ENCODE measurements at regions not wholly inside any gene's neighbourhood (a gene's known extent, or its start where the extent isn't known, plus 50 kb on each side); places are given as distances from the start of the nearest gene placed in this dataset.
A peak's percentile ranks its signal among the peaks of the same experiment; 100 is the strongest.
"Not testable (repeated sequence)": the region's sequence is repeated elsewhere in the genome, so short reads cannot be mapped to it uniquely, and the experiment has no call there.

DNA sequence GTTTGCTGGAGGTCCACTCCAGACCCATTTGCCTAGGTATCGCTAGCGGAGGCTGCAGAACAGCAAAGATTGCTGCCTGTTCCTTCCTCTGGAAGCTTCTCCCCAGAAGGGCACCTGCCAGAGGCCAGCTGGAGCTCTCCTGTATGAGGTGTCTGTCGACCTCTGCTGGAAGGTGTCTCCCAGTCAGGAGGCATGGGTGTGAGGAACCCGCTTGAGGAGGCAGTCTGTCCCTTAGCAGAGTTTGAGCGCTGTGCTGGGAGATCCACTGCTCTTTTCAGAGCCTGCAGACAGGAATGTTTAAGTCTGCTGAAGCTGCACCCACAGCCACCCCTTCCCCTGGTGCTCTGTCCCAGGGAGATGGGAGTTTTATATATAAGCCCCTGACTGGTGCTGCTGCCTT, 335.0 kb upstream of the DNAJC19 start:
- H3K4me3 ChIP-seq (ENCODE audit: low read depth, low read length); H3K36me3 Mint-ChIP-seq (ENCODE audit: insufficient read depth, unreplicated experiment); H3K27me3 ChIP-seq (replicated peaks; ENCODE audit: control insufficient read depth, insufficient read depth, low read length); H3K9me3 ChIP-seq; BruUV-seq (replicated peaks); H3K4me1 ChIP-seq; H3K4me3 Mint-ChIP-seq (ENCODE audit: unreplicated experiment); POLR2A ChIA-PET; H3K4me1 Mint-ChIP-seq (ENCODE audit: low read depth, unreplicated experiment); H3K36me3 ChIP-seq (ENCODE audit: control insufficient read depth, insufficient read depth, low read length); H3K27ac Mint-ChIP-seq (ENCODE audit: unreplicated experiment): not testable (repeated sequence)
- intact Hi-C loops (cut with micrococcal nuclease; ENCODE audit: unreplicated experiment): loop anchor here (1.0 kb wide), 1 partner anchor 114 kb away; no protein-coding TSS in a partner anchor
- Mint-ChIP-seq H3K9me3 (ENCODE audit: unreplicated experiment) (peaks cover 12% of the 10 kb centered on the region), H3K27me3 (ENCODE audit: insufficient read depth, unreplicated experiment) (peaks cover 26% of the 10 kb centered on the region)
- CTCF ChIA-PET: interaction anchor here (2.5 kb wide), 1 partner anchor 114 kb away, joined by 7 read pairs; no protein-coding TSS in a partner anchor
- peak; percentile 18 to 37 for DNase-seq
- TF ChIP-seq CTCF (IDR thresholded peaks at IDR 0.05; ENCODE audit: insufficient read depth in 1 of 2, low read depth in 1 of 2, low read length in 1 of 2, severe bottlenecking in 1 of 2, unreplicated experiment in 1 of 2): peak in 1 of 2 experiments; percentile 35

DNA sequence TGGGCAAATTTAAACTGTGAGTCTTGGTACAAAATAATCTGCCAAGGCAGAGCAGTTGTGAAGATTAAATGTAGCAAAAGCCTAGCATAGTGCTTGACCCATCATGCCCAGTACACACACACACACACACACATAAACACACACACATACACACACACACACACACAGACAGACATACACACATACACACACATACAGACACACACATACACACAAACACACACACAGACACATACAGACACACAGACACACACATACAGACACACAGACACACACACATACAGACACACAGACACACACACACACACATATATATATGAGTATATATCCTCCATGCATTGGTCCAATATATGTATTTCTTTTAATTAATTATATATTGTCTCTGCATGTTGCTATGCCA, 328.8 kb upstream of the DNAJC19 start:
- CTCF ChIA-PET: no interaction called here
- H3K4me1 Mint-ChIP-seq (ENCODE audit: low read depth, unreplicated experiment): no peaks in the 10 kb centered on the region
- peaks cover 12% of the 10 kb centered on the region for H3K9me3 Mint-ChIP-seq (ENCODE audit: unreplicated experiment)

DNA sequence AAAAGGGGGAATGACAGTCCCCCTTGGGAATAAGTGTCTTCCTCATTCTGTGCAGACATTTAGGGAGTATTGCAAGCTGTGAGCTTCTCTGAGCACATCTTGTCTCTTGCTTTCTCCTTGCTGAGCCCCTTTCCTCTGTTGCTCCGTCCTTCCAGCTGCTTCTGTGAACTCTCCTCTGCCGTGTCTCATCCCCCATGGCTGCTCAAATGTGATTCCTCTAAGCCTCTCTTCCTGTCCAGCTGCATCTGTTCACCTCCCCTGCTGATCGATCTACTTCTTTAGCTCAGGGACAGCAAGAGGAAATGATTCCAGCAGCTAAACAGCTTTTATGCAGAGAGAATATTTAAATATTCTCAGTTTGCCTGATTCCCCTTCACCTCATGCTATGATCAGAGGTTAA, 328.0 kb upstream of the DNAJC19 start:
- no TSS peak for BruUV-seq (replicated peaks)
- H3K4me1 ChIP-seq: no peaks in the 10 kb centered on the region
- H3K36me3 Mint-ChIP-seq (ENCODE audit: insufficient read depth, unreplicated experiment): no peaks in the 10 kb centered on the region
- H3K27me3 Mint-ChIP-seq (ENCODE audit: insufficient read depth, unreplicated experiment): peaks cover 17% of the 10 kb centered on the region
- ChIA-PET CTCF (no interaction called here), POLR2A (no interaction called here)
- DNase-seq: no peak
- no peak overlapping the region for H3K4me3 Mint-ChIP-seq (ENCODE audit: unreplicated experiment)
- TF ChIP-seq CTCF (IDR thresholded peaks at IDR 0.05; ENCODE audit: insufficient read depth in 1 of 2, low read depth in 1 of 2, low read length in 1 of 2, severe bottlenecking in 1 of 2, unreplicated experiment in 1 of 2): no peak
- intact Hi-C loops (cut with micrococcal nuclease; ENCODE audit: unreplicated experiment): no loop called here
- H3K9me3 Mint-ChIP-seq (ENCODE audit: unreplicated experiment): peaks cover 10% of the 10 kb centered on the region
- no peaks in the 10 kb centered on the region for H3K9me3 ChIP-seq
- no peaks in the 10 kb centered on the region for H3K36me3 ChIP-seq (ENCODE audit: control insufficient read depth, insufficient read depth, low read length)
- no peak overlapping the region for H3K4me3 ChIP-seq (ENCODE audit: low read depth, low read length)
- H3K4me1 Mint-ChIP-seq (ENCODE audit: low read depth, unreplicated experiment): no peaks in the 10 kb centered on the region
- H3K27ac Mint-ChIP-seq (ENCODE audit: unreplicated experiment): no peak overlapping the region
- H3K27me3 ChIP-seq (replicated peaks; ENCODE audit: control insufficient read depth, insufficient read depth, low read length): no peaks in the 10 kb centered on the region

More for the DNA sequence above, 328.8 kb upstream of the DNAJC19 start:
- no TSS peak for BruUV-seq (replicated peaks)
- DNase-seq: no peak
- POLR2A ChIA-PET: no interaction called here
- H3K4me1 ChIP-seq: no peaks in the 10 kb centered on the region
- no peak for TF ChIP-seq CTCF (IDR thresholded peaks at IDR 0.05; ENCODE audit: insufficient read depth in 1 of 2, low read depth in 1 of 2, low read length in 1 of 2, severe bottlenecking in 1 of 2, unreplicated experiment in 1 of 2)
- intact Hi-C loops (cut with micrococcal nuclease; ENCODE audit: unreplicated experiment): no loop called here
- H3K27me3 Mint-ChIP-seq (ENCODE audit: insufficient read depth, unreplicated experiment): peaks cover 17% of the 10 kb centered on the region
- no peaks in the 10 kb centered on the region for H3K27me3 ChIP-seq (replicated peaks; ENCODE audit: control insufficient read depth, insufficient read depth, low read length)
- H3K9me3 ChIP-seq: no peaks in the 10 kb centered on the region
- H3K36me3 ChIP-seq (ENCODE audit: control insufficient read depth, insufficient read depth, low read length): no peaks in the 10 kb centered on the region
- no peak overlapping the region for H3K4me3 ChIP-seq (ENCODE audit: low read depth, low read length)
- H3K36me3 Mint-ChIP-seq (ENCODE audit: insufficient read depth, unreplicated experiment): no peaks in the 10 kb centered on the region
- H3K27ac Mint-ChIP-seq (ENCODE audit: unreplicated experiment): no peak overlapping the region
- no peak overlapping the region for H3K4me3 Mint-ChIP-seq (ENCODE audit: unreplicated experiment)

All from Caco-2 (cell line).